Gastroesophageal sphincter (tissue), 3 donors: ENCODE measurements at regions not wholly inside any gene's neighbourhood (a gene's known extent, or its start where the extent isn't known, plus 50 kb on each side); places are given as distances from the start of the nearest gene placed in this dataset.

Source experiments
- POLR2A ChIP-seq, 2 donors: fragments of 450-650 bp; IDR thresholded peaks; one replicate each; pipeline ENCODE4 v1.6.1; 2017; ENCODE audit warnings: antibody characterized with exemption in 2 of 2, mild to moderate bottlenecking in 2 of 2, moderate library complexity in 1 of 2
- TF ChIP-seq, protein P1 (sequence below), 4 experiments: fragments of 200-600 bp in 2 of 4; fragments of 450-650 bp in 2 of 4; sonication (generic) in 1 of 4; IDR thresholded peaks; one replicate each; pipeline ENCODE4 v1.5.1; 2017 to 2019; ENCODE audit warnings: antibody characterized with exemption in 4 of 4, mild to moderate bottlenecking in 2 of 4, moderate library complexity in 2 of 4

DNA sequence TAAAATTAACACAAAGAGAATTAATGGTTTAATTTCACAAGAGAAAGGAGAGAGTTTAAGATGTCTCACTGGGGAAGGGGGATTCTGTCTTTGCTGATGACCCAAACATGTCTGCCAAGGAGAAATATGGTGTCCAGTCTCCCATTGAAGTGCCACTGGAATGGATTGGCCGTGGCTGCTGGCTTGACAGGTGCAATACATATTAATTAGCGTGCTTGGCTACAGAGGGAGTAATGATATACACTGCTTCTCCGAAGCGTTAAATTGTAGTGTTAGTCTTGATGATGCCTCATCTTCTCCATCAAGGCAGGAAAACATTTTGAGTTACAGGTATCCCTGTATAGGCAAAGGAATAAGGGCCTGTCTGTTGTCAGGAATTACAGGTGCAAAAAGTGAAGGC, 393.4 kb upstream of the TMPO start:
- TF ChIP-seq, protein P1, sequence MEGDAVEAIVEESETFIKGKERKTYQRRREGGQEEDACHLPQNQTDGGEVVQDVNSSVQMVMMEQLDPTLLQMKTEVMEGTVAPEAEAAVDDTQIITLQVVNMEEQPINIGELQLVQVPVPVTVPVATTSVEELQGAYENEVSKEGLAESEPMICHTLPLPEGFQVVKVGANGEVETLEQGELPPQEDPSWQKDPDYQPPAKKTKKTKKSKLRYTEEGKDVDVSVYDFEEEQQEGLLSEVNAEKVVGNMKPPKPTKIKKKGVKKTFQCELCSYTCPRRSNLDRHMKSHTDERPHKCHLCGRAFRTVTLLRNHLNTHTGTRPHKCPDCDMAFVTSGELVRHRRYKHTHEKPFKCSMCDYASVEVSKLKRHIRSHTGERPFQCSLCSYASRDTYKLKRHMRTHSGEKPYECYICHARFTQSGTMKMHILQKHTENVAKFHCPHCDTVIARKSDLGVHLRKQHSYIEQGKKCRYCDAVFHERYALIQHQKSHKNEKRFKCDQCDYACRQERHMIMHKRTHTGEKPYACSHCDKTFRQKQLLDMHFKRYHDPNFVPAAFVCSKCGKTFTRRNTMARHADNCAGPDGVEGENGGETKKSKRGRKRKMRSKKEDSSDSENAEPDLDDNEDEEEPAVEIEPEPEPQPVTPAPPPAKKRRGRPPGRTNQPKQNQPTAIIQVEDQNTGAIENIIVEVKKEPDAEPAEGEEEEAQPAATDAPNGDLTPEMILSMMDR (IDR thresholded peaks at IDR 0.05): no peak
- no peak for TF ChIP-seq POLR2A (IDR thresholded peaks at IDR 0.05)
